ENCODE measurements at regions not wholly inside any gene's neighbourhood (a gene's known extent, or its start where the extent isn't known, plus 50 kb on each side); places are given as distances from the start of the nearest gene placed in this dataset.

DNA sequence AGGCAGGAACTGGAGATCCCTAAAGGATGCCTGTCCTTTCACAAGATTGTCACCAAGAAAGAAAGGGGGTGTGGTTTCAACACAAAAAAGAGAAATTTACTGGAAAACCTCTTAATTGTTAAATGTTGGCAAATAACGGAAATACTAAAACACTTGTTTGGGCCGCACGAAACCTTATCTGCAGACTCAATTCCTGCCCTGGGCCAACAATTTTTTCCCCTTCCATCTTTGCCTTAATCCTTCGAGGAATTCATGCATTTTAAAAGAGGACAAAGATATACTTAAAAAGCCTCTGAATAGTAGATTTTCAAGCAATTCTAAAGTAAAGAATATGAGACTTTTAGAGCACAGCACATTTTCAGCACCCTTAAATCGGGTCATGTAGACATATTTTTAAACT lies 366.2 kb downstream of the DUSP6 start:
- DNase-seq, result no peak

DNA sequence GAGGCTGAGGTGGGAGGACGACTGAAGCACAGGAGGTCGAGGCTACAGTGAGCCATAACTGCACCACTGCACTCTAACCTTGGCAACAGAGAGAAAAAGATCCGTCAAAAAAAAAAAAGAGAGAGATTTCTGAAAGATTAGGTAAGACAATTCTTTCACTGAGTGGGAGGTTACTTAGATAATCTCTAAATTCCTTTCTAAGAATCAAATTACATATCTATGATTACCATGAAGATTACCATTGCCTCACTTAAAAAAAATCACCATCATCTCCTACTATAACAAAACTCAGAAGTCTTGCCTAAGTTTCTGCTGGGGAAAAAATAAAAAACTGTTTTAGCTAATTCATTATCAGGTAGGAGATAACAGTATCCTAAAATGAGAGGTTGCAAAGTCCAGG lies 366.7 kb downstream of the DUSP6 start:
- peak; percentile 31 for DNase-seq

DNA sequence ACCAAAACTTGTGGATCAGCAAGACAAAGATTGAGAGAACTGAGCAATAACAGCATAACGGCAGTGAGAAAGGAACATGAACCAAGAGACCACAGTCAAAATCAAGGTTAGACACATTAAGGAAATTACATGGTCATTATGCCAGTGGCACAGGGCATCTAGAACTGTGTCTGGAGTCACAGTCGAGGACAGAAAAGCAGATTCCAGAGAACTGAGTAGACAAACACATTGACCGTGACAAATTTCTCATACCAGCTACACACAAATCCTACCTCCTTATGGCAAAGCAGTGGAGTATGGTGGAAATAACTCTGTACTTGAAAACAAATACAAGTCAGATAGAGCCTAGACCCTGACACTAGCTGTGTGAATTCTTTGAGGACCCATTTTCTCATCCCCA lies 367.3 kb downstream of the DUSP6 start:
- no peak for DNase-seq

DNA sequence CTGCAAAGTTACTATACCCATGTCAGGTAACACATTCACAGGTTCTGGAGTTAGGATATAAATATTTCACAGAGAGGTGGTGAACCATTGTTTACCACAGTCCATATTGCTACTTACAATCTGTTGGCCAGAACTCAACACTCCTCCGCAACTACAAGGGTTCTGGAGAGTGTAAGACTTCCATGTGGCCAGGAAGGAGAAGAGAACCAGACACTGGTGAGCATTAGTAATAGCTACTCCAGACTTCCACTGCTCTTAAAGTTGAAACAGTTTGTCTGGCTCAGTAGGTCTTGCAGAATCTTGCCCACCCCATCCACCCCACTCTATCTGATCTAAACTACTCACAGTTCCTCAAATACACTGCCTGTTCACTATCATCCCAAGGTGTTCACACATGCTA lies 369.6 kb downstream of the DUSP6 start:
- DNase-seq, result no peak

DNA sequence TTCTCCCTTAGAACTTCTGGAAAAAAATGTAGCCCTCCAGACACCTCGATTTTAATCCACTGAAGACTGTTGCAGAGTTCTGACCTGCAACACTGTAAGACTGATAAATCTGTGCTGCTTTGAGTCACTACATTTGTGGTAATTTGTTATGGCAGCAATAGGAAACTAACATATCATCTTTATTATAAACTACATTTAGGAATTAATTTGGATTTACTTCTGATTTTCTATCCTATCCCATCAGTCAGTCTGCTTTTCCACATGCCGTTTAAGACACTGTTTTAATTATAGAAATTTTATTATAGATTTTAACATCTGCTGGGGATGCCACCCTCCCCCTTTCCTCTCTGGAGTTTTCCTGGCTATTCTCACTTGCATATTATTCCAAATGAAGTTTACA lies 375.2 kb downstream of the DUSP6 start:
- no peak for DNase-seq

DNA sequence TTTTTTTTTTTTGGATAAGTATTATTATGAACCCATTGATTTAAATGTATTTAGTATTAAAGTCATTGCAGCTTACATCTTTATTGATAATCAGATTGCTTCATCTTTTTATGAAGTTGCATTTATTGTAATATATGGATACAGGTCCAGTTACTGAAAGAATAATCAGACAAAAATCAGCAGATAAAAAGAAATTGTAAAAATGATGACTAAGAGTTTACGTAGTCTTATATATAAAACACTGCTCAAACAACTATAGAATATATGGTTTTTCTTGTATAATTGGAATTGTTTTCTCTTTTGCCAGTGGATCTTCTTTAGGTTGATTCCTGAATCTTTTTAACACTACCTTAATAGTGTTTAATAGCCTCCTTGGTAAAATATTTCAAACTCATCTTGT lies 378.3 kb downstream of the DUSP6 start:
- DNase-seq, result no peak

DNA sequence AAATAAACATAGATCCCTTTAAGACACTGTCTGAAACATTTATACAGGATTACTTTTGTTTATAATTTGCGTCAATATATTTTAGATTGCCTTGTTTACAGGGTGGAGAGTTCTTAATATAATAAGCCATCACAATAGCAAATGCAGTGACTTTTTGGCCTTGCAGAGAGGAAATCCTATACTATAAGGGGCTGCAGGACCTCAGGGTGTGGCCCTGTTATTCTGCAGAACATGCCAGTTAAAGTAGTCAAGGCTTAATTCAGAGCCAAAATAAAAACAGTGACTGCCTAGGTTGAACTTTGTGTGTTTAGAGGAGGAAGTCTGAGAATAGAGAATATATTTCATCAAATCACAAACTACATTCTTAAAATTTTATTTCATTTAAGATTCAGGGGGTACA lies 381.6 kb downstream of the DUSP6 start:
- no peak for DNase-seq

DNA sequence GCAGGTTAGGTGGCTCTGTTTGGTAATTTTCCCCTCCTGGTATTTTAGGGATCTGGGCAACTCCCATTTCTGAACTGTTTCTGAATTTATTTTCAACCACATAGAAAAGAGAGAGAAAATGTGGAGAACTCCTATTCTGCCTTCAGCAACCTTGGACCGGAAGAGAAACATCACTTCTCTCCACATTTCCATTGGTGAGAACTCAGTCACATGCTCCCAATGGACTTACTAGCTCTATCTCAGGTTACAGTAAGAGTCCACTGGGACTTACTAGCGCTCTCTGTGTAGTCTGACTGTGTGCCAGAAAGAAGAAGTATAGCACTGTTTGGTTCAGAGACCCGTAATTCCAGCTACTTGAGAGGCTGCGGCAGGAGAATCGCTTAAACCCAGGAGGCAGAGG lies 383.2 kb downstream of the DUSP6 start:
- no peak for DNase-seq

DNA sequence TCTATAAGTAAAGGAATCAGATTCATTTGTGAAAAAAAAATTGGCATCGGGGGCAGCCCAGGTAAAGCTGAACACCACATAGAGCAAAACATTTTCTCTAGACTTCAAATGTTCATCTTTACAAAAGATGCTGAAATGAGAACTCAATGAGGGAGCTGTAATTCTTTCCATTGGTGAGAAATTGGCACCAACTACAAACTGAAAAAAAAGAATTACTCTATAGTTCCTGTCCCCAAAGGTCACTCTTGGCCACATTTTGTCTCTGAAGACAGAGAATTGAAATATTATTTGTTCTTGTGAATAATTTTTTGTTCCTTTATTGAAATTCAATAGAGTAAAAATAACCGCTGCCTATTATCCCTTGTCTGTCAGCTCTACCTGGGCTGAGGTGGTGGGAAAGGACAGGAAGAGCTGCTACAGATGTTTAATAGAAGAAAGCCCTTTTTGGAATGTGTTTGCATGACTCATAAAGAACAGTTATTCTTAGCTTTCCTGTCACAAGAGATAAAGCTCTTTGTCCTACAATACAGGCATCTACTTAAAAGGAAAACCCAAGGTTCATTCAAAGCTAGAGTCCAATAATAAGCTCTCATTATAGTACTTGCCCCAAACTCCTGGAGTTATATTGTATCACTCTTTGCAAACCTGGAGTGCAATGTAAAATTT lies 380.1 kb upstream of the KITLG start:
- peak; percentile 34 for DNase-seq

DNA sequence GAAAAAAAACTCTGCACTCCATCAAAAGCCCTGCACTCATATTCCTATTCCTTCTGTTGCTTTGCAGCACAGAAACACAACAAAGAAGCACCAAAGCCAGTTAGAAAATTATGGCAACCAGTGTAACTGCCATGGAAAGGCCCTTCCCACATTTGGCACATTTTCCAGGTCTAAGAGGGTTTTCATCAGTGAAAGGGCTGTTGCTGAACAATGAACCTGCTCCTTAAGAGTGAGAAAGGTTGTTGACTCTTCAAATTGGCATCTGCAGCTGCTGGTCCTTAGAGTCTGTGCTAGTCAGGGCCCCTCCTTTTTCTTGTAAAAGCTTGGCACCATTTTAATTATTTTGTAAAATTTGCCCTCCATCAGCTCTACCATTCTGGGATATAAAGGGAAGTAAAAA lies 378.7 kb upstream of the KITLG start:
- DNase-seq, result no peak

DNA sequence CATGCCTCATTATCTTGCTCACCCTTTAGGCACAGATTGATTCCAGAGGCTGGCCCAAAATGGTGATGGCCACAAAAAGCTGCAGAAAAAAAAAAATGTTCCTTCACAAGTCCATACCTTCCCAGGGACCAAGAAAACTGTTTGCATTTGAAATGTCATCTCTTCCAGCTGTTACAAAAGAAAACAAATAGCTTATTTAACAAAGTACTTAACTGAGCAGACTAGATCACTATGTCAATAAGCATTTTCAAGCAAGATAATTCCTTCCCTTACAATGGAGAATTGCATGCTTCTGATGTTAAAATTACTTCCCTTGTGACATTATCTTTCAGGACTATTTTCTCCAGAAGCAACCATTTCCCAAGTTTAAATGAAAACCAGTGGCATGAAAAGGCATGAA lies 377.9 kb upstream of the KITLG start:
- no peak for DNase-seq

DNA sequence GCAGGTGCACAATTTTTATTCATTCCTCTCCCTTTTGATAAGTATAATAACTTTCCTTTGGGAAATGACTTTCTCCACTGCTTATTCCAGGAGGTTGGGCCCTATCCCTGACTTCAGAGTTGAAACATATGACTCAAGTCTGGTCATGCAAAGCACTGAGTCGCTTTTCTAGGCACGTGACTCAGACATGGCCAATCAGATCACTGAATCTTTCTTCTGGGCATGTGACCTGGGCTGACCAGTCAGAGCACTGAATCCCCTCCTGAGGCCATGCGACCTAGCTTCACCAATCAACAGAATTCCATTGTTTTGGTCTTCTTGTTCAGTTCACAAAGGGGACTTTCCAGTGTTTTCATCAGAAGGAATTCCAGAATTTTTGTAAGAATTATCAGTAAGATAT lies 377.1 kb upstream of the KITLG start:
- DNase-seq, result peak; percentile 11

DNA sequence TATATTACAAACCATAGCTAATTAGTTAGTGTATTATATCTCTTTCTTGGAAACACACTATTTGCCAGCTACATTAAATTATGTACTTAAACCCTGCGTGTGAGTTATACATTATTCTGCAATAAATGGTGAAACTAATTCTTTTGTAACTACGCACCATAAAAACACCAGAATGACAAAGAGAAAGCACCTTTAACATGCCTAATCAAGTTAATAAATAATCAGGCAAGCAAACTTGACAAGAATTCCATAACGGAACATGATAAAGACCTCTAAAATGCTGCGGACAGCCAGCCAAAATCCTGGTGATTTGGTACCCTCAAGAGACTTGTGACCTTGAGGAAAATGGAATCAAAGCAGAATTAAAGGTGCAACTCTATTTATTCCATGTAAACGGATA lies 375.3 kb upstream of the KITLG start:
- no peak for DNase-seq

DNA sequence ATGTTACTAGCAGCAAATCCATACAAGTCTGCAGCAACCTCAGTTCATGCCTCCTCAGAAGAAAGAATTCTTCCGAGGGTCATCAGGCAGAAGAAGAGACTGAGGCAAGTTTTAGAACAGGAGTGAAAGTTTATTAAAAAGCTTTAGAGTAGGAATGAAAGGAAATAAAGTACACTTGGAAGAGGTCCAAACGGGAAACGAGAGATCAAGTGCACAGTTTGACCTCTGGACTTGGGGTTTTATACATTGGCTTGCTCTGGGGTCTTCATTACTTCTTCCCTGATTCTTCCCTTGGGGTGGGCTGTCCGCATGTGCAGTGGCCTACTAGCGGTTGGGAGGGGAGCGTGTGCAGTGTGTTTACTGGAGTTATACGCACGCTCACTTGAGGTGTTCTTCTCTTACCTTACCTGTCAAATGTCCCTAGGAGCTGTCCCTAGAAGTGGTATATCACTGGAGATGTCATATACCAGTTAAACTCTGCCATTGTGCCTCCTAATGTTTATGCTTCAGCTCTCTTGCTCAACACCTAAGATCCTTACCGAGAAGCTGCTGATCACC lies 372.8 kb upstream of the KITLG start:
- DNase-seq, result no peak

DNA sequence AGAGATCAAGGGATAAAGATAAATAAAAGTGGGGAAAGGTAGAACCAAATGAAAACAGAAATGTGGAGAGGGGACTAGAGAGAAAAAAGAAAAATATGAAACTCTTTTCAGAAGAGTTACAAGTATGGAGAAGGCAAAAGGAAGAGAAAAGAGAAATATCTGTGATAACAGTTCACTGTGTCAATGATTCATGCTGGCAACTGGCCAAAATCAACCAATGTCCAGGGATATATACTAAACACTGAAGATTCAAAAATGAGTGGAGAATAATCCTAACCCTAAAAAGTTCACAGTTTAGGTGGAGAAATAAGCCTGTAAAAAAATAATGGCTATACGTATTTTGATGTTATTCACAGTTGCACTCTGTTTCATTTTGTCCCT lies 372.3 kb upstream of the KITLG start:
- peak; percentile 77 for DNase-seq

DNA sequence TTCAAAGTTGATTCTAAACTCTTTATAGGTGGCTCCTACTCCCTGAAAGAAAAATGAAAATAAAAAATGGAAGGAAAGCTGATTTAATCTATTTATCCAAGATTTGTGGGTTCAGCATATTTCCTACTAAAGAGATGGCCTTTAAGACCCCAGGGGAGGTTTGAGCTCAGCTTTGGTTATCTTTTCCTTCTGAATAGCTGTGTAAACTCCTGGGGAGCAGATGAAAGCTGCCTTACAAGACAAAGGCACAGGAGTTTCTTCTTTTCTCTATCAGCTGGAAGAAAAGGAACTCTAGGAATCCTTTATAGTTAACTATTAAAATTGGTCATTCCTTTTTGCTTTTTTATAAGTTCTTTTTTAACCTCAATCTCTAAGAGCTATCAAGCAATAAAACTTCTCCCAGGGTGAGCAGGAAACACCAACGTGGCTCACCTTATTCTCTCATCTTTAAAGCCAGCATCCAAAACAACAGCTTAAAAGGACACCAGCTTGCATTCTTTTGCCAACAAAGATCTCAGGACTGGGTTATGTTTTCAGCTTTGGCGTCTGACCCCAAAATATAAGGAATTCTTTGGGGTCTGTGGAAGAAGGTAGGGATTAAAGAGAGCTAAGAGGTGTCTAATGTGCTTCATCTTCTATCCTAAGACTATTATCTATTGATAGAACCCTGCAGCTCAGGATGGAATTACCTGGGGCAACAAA lies 371.7 kb upstream of the KITLG start:
- no peak for DNase-seq

DNA sequence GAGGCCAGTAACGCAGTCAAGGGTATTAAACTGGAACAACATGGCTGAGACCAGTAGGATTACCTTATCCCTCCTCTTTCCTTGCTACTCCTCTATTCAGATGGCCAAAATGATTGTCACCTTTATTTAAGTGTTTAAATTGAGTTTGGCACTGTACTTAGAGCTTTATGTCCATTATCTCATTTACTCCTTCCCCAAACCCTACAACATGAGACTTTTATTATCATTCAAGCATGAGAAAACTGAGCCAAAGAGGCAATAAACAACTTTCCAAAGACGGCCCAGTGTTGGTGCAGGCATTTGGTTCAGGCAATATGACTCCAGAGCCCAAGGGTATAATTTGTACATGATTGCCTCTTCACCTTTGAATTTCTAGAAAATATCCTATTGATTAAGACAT lies 370.9 kb upstream of the KITLG start:
- no peak for DNase-seq

DNA sequence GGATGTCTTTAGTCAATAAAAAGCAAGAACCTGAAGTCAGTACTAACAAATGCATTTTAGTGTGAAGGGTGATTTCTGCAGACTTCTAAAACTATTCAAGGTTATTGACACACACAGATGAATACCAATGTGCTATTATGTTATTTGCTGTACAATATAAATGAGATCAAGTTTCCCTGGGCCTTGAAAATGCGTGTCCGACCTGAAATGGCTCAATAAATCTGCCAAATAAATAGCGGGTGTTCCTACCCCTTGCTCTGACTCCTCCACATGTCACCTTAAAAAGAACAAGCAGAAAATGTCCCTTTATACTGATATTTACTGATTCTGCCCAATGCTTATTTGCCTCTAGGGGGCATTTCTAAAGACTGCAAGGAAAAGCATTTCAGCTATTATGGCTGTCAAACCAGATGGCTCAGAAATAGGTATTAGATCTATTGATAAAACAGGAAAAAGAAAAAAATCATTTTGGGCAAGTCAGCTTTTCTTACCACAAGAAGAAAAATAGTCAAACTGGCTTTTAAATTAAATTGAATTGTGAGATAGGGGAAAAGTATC lies 367.3 kb upstream of the KITLG start:
- no peak for DNase-seq

DNA sequence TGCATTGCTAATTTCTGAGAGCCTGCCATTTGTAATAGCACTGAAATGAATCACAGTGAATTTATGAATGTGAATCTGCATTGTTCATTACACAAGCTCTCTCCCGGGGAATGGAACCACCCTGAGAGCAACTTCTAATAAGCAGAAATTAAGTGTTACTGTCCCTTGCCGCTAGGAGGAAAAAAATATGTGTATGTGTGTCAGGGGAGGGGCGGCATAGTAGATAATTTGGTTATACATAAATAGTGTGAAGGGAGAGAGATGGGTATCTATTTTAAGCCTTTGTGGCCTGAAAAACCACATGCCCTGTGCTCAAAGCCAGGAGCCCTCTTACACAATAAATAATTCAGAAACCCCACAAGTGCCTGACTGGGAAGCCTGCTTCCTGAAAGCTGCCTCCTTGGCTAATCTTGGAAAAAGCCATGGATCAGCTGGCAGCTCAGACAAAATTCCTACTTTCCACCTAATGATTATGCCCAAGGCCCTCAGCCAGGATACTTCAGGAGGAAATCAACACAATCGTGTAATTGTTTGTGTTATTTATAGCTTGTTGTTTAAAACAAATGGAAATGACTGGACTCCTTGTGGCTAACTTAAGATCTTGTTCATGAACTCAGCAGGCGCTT lies 366.2 kb upstream of the KITLG start:
- DNase-seq, result peak; percentile 52

DNA sequence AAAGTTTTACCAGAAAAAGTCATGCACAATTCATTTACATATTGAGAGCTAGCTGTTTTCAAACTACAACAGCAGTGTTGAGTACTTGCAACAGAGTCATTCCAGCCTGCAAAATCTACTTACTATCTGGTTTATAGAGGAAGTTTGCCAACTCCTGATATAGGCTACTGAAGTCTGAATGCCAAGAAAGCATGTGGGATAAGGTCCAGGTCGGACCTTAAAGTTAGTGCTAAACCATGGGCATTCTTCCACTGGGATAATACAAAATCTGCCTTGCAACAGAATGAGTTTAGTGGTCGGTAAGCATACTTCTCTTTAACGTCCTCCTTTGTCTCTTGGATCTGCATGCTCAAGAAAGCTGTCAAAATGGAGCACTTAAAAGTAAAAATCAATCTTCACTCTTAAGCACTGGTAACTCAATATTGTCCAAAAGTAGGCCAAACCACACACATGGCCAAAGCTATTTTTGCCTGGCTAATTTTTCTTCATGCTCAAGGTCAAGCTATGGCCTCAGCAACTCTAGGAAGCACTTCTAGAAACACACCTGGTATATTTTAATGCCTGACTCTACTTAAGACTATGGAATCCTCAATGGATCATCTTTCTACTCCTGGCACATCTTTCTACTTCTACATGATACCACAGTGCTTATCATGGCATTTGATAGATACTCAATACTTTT lies 364.9 kb upstream of the KITLG start:
- no peak for DNase-seq

DNA sequence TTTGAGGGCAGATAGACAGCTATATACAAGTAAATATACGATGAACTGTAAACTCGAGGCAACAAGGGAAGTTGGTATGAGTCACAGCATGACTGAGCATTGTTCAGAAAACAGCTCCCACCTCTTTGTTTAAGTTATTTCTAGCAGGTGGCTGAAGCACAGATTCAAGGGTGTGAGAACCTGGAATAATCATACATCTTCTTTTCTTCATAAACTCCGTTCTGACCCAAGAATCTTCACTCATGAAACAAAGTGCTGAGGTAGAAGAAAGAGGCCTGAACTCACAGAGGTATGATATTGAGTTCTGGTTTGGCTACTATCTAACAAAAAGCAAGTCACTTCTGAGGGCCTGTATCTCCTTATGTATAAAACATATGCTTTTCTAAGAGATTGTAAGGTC lies 364.1 kb upstream of the KITLG start:
- peak; percentile 7 for DNase-seq

DNA sequence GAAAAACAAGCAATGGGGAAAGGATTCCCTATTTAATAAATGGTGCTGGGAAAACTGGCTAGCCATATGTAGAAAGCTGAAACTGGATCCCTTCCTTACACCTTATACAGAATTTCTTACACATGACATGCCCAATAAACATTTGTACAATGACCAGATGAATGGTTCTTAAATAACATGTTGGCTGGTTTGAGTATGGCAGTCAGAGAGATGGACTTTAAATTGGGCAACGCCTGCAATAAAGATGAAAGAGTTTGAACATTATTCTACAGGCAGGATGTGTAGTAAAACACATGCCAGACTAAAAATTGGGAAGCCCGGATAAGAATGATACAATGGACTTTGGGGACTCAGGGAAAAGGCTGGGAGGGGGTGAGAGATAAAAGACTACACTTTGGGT lies 360.6 kb upstream of the KITLG start:
- DNase-seq, result no peak

DNA sequence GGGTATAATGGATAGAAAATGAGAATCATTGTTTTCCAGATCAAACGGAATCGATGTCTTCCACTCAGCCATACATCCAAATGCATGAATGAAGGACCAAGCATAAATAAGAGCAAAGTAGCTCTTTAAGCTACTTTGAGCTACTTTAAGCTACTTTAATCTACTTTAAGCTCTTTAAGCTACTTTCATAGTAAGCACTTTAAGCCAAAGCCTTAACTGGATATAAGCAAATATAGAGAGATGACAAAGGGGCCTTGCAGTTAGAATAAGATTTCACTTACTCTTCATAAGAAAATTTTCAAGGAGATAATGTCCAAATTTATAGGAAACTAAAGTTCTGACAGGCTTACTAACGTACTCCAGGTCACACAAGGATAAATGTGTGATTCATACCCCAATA lies 355.6 kb upstream of the KITLG start:
- DNase-seq, result no peak

All from fibroblast of skin of back (primary cell).